Forelimb muscle (tissue), 1 donor: ENCODE measurements at regions not wholly inside any gene's neighbourhood (a gene's known extent, or its start where the extent isn't known, plus 50 kb on each side); places are given as distances from the start of the nearest gene placed in this dataset.

Experiments used
- DNase-seq: peaks from one replicate; pipeline ENCODE4 v3.0.0-alpha.2; 2013; ENCODE audit warnings: low read depth

DNA sequence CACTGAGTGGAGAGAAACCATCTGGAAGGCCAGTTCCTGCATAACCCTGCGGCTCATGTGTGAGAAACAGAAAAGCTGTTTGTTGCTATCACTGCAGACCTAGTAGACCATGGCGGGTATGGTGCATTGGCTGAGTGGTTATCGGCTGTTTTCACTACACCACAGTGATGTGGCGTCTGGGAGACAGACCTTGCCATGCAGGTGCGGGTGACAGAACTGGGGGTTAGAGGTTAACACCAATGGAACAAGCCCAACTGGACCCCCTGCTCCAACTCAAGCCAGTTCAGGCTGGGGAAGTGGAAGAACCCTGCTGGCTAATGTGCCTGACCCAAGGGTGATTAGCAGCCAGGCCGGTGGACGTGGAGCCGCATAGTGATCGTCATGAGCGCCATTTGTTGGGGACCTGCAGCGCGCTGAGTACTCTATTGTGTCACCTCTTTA is 91.9 kb downstream of the IRF8 start:
- no peak for DNase-seq

- DNase-seq: no peak
Observed at GRCh38 chr16:85991425-85991824, 92.5 kb downstream of the IRF8 start.

DNA sequence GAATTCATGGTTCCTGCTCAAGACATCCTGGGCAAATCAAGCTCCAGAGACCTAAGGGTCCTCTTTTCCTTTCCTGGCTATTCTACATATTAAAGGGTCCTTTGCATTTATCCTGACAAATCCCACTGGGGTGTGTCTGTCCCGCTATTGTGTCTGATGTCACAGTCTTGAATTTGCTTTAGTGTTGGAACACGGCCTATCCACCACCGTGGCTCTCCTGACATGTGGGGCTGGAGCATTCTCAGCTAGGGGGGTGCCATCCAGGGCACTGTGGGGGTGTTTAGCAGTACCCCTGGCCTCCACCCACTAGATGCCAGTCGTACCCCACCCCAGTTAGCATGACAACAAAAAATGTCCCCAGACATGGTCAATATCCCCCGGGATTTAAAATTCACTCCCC is 92.9 kb downstream of the IRF8 start:
- no peak for DNase-seq

DNA sequence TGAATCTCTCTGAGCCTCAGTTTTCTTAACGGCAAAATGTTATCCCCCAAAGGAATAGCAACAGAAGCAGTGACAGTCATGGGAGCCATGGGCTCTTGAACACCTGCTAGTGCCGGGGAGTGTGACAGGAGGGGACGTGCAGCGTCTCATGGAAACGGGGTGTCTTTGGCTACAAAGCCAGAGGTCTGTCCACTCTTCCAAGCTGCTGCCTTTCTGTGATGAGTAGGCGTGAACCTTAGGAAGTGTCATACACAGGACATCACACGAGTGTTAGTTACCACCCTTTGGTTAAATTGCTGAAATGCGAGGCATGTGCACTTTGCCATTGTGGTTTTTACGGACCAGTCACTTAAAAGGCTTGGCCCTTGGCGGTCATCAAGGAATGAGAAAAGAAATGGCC is 93.4 kb downstream of the IRF8 start:
- DNase-seq: no peak

DNA sequence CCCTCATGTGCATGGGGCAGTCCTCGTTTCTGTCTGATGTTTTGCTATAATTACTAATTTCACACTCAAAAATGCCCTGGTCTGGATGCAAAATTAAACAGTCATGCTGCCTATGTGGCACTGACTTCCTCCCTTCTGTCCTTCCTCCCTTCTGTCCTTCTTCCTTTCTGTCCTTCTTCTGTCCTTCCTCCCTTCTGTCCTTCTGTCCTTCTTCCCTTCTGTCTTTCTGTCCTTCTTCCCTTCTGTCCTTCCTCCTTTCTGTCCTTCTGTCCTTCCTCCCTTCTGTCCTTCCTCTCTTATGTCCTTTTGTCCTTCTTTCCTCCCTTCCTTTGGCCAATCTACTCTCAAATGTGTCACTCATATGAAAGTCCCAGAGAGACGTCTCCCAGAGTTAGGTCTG is 93.8 kb downstream of the IRF8 start:
- no peak for DNase-seq

GRCh38 chr16:85994492-85995490 is 95.8 kb downstream of the IRF8 start:
- no peak for DNase-seq

- no peak for DNase-seq
Observed at GRCh38 chr16:85995541-85996423, 96.8 kb downstream of the IRF8 start.

DNA sequence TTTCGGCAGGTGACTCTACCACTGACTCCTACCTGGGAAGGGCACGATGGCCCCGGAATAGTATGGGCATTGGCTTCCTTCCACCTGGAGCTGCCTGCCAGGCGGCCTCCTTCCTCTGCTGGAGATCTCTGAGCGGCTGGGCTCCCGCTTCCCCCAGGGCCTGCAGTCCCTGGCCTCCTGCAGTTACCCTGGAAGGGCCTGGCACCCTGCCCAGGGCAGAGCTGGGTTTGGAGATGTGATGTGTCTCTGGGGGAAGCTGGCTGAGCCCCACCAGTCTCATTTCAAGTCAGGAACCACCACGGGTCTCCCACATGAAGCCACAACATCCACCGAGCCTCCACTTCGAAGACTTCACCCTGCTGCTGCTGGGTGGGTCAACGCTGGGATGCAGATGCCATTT is 97.9 kb downstream of the IRF8 start:
- no peak for DNase-seq

DNA sequence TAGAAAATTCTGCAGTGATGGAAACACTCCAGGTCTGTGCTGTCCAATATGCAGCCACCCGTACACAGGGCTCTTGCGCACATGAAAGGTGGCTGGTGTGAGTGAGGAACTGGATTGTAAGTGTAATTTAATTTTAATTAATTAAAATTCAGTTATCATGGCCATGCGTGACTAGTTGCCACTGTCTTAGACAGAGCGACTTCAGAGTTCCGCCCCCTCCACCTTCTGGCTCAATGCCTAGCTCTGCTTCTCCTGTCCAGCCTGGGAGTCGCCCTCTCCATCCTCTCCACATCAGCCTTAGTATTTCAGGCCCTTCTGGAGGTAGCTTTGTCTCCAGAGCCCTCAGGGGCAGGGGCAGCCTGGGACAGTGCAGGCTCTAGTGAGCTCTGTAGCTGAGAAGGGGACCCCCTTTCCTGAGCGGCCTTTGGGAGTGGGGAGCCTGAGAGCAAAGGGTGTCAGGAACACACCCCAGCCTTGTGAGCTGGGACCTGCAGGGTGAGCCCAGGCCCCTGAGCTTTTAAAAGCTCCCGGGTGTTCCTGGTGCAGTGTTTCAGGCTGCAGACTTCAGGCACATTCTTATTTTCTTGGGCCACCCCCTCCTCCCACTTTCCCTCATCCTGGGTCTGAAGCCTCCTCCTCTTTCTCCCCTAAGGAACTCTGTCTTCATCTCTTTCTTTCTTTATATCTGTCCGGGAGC is 99.4 kb downstream of the IRF8 start:
- no peak for DNase-seq

DNA sequence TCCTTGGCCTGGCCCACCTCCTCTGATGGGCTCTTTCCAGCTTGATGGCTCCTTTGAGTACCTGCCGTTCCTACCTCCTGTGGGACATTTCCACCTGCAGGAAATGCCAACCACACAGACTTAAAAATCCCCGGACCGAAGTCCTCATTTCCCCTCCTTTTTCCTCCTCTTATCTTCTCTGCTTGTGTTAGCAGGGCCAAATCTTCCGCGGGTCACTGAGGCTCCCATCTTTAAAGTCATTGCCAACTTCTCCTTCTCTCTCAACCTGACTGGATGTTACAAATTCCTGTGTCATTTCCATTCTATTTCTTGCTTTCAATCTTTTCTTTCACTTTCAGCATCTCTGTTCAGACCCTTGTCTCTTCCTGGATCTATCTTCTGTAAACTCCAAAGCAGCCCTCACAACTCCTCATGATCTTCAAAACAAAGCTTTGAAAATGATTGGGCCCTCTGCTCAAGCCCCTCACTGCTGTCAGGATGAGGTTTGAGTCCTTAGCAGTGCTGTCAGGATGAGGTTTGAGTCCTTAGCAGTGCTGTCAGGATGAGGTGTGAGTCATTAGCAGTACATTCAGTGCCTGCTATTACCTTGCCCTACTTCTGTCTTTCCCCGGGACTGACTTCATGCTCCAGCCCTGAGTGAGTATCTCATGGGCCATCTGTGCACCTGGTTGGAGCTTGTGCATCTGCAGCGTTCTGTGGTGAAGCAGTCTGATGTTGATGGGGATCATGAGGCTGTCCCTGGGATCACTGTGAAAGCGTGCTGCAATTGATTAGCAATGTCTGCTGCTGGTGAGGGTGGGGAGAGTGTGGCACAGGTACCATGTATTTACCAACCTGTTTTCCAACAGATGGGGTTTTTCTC is 100.1 kb downstream of the IRF8 start:
- DNase-seq: no peak

DNA sequence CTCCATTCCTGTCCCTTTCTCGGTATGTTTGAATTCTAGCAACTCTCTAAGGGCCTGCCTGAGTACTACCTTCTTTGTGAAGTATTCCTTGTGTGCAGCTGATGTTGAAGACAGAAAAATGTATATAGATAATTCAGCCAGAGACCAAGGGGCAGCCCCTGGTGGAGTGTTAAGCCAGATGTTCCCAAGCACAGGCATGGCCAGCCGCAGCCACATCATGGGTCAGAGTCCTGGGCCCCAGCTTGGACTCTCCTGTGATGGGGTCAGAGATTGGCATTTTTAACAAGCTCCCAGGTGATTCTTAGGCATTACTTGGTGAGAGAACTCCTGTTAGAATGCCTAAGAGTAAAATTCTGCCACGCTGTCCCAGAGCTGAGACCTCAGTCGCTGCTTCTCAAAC is 100.8 kb downstream of the IRF8 start:
- no peak for DNase-seq

DNA sequence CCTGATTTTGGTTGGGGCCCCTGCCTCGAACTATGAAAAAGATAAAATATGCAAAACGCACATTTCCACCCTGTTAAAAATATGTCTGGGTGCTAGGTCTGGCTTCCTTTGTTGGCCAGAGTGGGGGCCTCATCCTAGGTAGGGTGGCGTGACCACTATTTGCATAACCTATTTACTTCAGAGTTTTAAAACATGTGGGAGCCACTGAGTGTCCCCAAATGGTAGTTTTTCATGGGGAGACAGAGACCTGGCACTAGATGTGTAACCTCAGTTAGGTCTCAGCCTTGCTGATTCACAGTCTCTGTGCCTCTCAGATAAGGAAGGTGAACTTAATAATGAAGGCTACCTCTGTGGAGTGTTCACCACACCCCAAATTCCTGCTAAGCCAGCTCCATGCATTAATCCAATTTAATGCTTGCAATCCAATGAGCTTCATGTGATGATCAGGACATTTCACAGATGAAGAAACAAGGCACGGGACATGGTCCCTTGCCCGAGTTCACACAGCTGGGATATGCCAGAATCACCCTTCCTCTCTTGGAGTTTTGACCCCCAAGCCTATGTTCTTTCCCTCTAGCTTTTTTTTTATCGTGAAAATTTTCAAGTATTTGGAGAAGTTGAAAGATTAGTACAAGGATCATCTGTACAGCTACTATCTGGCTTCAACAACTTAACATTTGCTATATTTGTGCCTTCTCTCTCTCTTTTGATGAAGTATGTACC is 103.4 kb downstream of the IRF8 start:
- no peak for DNase-seq

DNA sequence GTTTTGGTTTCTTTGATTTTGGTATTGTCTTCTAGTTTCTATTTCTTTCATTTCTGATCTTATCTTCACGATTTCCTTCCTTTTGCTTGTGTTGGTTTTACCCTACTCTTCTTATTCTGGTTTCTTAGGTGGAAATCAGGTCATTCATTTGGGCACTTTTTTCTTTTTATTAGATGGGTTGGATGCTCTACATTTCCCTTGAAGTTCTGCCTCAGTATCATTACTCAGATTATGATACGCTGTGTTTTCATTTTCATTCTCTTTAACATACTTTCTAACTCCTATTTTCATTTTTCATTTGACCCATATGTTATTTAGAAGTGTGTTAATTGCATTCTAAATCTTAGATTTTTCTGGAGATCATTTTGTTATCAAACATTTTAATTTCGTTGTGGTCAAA is 108.6 kb downstream of the IRF8 start:
- no peak for DNase-seq

DNA sequence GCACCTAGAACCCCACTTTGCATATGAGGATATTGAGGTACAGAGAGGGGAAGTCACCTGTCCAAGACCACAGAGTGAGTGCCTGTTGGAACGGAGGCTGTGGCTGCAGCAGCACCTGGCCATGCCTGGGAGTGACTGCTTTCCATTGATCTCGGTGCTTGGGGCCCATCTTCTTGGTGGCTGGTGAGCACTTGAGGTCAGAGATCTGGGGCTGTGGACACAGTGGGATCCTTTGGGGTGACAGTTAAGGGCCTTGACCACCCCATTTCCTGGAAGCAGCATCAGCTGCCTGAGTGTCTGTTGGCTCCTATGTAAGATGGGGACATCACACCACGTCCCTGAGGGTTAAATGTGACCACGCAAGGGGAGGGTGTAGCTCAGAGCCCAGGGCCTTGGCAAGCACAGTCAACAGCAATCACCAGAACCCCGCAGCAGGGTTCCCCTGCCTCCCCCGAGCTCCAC is 111.7 kb downstream of the IRF8 start:
- DNase-seq: no peak

DNA sequence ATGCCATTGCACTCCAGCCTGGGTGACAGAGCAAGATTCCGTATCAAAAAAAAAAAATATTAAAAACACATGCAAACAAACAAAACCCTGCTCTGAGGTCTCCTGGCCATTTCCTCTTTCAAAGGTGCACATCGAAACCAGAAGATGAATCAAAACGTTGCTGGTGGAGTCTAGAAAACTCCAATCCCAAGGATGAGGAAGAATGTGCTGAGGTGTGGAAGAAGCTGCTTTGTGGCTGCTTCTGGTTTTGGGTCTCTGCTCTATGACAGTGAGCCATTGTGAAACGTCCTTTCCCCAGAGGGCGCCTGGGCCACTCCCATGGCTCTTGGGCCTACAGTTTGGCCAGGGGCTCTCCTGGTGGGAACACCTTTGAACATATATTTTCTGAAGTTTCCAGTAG is 112.6 kb downstream of the IRF8 start:
- DNase-seq: no peak

- DNase-seq: no peak
Observed at GRCh38 chr16:86012221-86012620, 113.3 kb downstream of the IRF8 start.

DNA sequence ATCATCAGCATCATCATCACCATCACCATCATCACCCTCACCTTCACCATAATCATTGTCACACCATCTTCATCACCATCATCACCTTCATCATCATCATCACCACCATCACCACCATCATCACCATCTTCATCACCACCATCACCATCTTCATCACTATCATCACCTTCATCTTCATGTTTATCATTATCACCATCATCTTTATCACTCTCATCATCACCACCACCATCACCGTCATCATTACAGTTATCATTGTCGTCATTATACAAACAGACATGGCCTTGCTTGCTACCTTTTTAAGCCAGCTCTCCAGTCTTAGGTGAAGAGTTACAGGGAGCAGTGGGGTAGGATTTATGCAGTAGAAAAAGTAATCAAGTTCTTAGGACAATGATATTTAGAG is 114.9 kb downstream of the IRF8 start:
- DNase-seq: no peak

DNA sequence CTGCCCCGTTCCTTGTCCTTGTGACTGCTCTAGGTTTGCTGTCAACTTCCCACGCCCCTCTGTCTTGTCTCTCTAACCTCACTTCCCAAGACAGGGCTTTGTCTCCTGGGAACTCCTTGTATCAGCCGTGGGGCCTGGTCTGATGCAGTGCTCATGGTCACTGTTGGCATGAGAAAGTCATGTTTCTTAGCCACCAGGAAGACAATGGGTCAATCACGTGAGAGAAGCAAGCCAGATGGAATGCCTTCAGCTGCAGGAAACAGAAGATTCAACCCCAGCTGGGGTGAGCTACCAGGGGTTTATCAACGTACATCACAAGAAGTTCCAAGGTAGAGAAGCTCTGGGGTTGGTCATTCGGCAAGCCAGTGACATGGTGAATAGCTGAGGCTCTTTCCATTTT is 116.6 kb downstream of the IRF8 start:
- DNase-seq: no peak

GRCh38 chr16:86016201-86016965 is 117.4 kb downstream of the IRF8 start:
- DNase-seq: no peak
